Ectodermal cell (in vitro differentiated cells): ENCODE measurements at regions not wholly inside any gene's neighbourhood (a gene's known extent, or its start where the extent isn't known, plus 50 kb on each side); places are given as distances from the start of the nearest gene placed in this dataset.

ENCODE experiments used
- H3K27ac ChIP-seq: 2 replicates; pipeline ENCODE4 v1.7.0; 2013; ENCODE audit warnings: mild to moderate bottlenecking, low read depth, low read length; ENCODE audit not compliant: insufficient read depth, poor library complexity, severe bottlenecking
- H3K27me3 ChIP-seq: 2 replicates; pipeline ENCODE4 v1.7.0; 2013; ENCODE audit warnings: mild to moderate bottlenecking, low read length; ENCODE audit not compliant: insufficient read depth, control insufficient read depth, poor library complexity, severe bottlenecking
- H3K36me3 ChIP-seq: one replicate; pipeline ENCODE4 v1.7.0; 2013; ENCODE audit warnings: low read length; ENCODE audit not compliant: control insufficient read depth, insufficient read depth
- H3K4me1 ChIP-seq: one replicate; pipeline ENCODE4 v1.7.0; 2013; ENCODE audit warnings: low read length; ENCODE audit not compliant: control insufficient read depth, insufficient read depth
- H3K4me3 ChIP-seq: 2 replicates; pipeline ENCODE4 v1.7.0; 2013; ENCODE audit warnings: low read depth, low read length, control low read depth; ENCODE audit not compliant: insufficient read depth
- H3K9me3 ChIP-seq: 2 replicates; pipeline ENCODE4 v1.7.0; 2013; ENCODE audit warnings: mild to moderate bottlenecking, low read length, moderate library complexity; ENCODE audit not compliant: control insufficient read depth
- WGBS, 2 experiments: methylation state at CpG; one replicate each; pipeline ENCODE4 v1.1.7; 2013; ENCODE audit warnings: missing lambda C conversion rate in 2 of 2; 5-methylcytosine and 5-hydroxymethylcytosine counted together

DNA sequence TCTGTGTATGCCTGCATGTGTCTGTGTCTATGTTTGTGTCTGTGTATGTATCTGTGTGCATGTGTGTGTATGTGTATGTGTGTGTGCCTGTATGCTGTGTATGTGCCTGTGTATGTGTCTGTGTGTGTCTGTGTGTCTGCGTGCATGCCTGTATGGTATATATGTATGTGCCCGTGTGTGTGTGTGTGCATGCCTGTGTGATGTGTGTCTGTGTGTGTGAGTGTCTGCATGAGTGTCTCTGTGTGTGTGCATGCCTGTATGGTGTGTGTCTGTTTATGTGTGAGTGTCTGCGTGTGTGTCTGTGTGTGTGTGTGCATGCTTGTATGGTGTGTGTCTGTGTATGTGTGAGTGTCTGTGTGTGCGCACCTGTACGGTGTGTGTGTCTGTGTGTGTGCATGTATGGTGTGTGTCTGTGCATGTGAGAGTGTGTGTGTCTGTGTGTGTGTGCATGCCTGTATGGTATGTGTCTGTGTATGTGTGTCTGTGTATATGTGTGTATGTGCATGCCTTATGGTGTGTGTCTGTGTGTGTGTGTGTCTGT lies 137.1 kb upstream of the IRX2 start:
- H3K36me3 ChIP-seq, result no peaks in the 10 kb centered on the region
- no peaks in the 10 kb centered on the region for H3K27me3 ChIP-seq
- no peak overlapping the region for H3K27ac ChIP-seq
- no peaks in the 10 kb centered on the region for H3K4me1 ChIP-seq
- WGBS, 2 experiments, result 88 to 89% methylated on average over 5 of the region's 5 CpGs
- no peaks in the 10 kb centered on the region for H3K9me3 ChIP-seq
- no peak overlapping the region for H3K4me3 ChIP-seq

DNA sequence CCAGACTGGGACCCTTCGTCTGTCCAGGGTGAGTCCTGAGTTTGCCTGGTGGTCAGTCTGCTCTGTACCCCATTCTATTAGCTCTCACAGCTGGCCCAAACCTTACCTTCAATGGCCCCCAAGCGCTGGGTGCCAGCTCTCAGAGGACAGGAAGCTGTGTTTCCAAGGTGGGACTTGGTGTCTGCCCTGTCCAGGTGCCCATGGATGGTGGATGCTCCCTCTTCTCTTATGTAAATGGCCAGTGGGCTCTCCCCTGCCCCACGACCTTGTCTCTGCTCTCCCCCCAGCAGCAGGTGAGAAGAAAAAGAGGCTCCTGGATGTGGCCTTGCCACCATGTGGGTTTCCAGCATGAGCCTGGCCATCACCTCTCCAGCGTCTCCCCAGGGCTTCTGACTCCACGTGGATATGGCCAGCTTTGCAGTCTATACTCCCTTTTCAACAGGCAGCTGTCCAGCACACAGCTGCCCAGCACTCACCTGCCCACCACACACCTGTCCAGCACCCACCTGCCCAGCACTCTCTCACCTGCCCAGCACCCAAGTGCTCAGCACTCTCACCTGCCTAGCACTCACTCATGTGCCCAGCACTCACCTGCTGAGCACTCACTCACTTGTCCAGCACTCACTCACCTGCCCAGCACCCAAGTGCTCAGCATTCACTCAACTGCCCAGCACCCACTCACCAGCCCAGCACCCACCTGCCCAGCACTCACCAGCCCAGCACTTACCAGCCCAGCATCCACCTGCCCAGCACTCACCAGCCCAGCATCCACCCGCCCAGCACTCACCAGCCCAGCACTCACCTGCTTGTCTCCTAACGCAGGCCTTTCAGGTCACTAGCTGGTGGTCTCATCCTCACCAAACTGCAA lies 136.2 kb upstream of the IRX2 start:
- no peaks in the 10 kb centered on the region for H3K27me3 ChIP-seq
- no peak overlapping the region for H3K4me3 ChIP-seq
- no peaks in the 10 kb centered on the region for H3K4me1 ChIP-seq
- no peaks in the 10 kb centered on the region for H3K9me3 ChIP-seq
- no peak overlapping the region for H3K27ac ChIP-seq
- H3K36me3 ChIP-seq, result no peaks in the 10 kb centered on the region
- WGBS, 2 experiments, result 89 to 92% methylated on average over 7 of the region's 7 CpGs

GRCh38 chr5:2886531-2886930 lies 135.1 kb upstream of the IRX2 start:
- no peaks in the 10 kb centered on the region for H3K4me1 ChIP-seq
- 84 to 91% methylated on average over 3 of the region's 3 CpGs for WGBS, 2 experiments
- H3K9me3 ChIP-seq, result no peaks in the 10 kb centered on the region
- H3K27me3 ChIP-seq, result no peaks in the 10 kb centered on the region
- no peak overlapping the region for H3K27ac ChIP-seq
- no peak overlapping the region for H3K4me3 ChIP-seq
- no peaks in the 10 kb centered on the region for H3K36me3 ChIP-seq

GRCh38 chr5:2883771-2884170 lies 132.3 kb upstream of the IRX2 start:
- H3K4me1 ChIP-seq, result no peaks in the 10 kb centered on the region
- H3K27ac ChIP-seq, result no peak overlapping the region
- peaks cover 3% of the 10 kb centered on the region for H3K9me3 ChIP-seq
- WGBS, 2 experiments, result 88 to 93% methylated on average over 8 of the region's 8 CpGs
- H3K4me3 ChIP-seq, result no peak overlapping the region
- H3K27me3 ChIP-seq, result no peaks in the 10 kb centered on the region
- H3K36me3 ChIP-seq, result no peaks in the 10 kb centered on the region

DNA sequence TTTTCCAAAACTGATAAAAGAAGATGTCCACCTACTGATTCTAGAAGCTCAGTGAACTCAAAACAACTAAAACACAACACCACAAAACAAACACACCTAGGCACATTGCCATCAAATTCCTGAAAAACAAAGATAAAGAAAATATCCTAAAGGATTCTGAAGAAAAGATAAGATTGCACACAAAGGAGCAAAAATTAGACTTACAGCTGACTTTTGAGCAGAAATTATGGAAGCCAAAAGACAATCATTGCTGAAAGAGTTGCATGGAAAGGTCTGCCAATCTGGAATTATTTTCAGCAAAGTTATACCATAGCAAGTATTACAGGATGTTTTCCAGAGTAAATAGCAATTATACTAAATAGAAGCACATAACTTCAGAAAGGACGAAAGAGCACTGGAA lies 128.2 kb upstream of the IRX2 start:
- H3K4me1 ChIP-seq, result no peaks in the 10 kb centered on the region
- no peak overlapping the region for H3K27ac ChIP-seq
- no peaks in the 10 kb centered on the region for H3K27me3 ChIP-seq
- WGBS, 2 experiments, result 83% methylated on average over 1 of the region's 1 CpG; no CpG with 5 or more reads in 1 of the 2 experiments
- H3K9me3 ChIP-seq, result peaks cover 3% of the 10 kb centered on the region
- H3K36me3 ChIP-seq, result no peaks in the 10 kb centered on the region
- no peak overlapping the region for H3K4me3 ChIP-seq

GRCh38 chr5:2877522-2877921 lies 126.0 kb upstream of the IRX2 start:
- Histone ChIP-seq H3K4me3 (no peak overlapping the region), H3K27me3 (no peaks in the 10 kb centered on the region), H3K27ac (no peak overlapping the region), H3K9me3 (peaks cover 3% of the 10 kb centered on the region), H3K36me3 (no peaks in the 10 kb centered on the region), H3K4me1 (no peaks in the 10 kb centered on the region)
- WGBS, 2 experiments, result 90 to 91% methylated on average over 5 of the region's 5 CpGs

DNA sequence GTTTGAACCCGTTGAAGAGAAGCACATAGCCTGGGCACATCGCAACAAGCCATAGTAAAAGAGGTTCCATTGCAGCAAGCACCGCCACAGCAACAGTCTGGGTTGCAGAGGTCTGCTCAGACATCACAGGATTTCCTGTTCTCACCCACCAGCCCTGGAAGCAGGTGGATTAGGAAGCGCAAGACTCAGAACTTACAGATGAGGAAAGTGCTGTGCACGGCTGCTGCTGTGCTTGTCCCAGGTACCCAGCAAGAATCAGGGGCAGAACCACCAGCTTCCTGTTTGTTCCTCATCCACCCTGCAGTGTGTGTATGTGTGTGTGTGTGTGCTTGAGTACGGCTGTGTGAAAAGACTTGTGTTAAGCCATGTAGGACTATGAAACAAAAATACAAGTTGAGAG lies 124.7 kb upstream of the IRX2 start:
- H3K36me3 ChIP-seq, result no peaks in the 10 kb centered on the region
- H3K27me3 ChIP-seq, result no peaks in the 10 kb centered on the region
- no peak overlapping the region for H3K27ac ChIP-seq
- H3K4me3 ChIP-seq, result no peak overlapping the region
- peaks cover 3% of the 10 kb centered on the region for H3K9me3 ChIP-seq
- 93 to 96% methylated on average over 5 to 6 of the region's 6 CpGs for WGBS, 2 experiments
- H3K4me1 ChIP-seq, result no peaks in the 10 kb centered on the region

DNA sequence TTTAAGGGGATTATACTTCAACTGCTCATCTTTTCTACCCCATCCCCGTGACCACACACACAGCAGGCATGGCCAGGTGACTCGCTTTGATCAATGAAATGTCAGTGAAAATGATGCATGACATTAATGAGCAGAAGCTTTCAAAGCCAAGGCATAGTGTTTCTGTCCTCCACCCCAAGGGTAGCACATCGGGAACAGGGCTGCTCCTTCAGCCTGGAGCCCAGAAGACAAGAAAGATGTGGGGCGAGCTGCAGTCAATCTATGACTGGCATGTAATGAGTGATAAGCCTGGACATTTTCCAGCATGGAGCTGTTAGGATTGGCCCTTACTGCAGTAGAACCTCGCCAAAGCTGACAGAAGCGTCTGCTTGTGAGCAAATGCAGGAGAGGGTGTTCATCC lies 122.6 kb upstream of the IRX2 start:
- Histone ChIP-seq H3K27me3 (no peaks in the 10 kb centered on the region), H3K27ac (no peak overlapping the region), H3K36me3 (no peaks in the 10 kb centered on the region), H3K9me3 (peaks cover under 1% of the 10 kb centered on the region), H3K4me1 (no peaks in the 10 kb centered on the region), H3K4me3 (no peak overlapping the region)
- WGBS, 2 experiments, result 94 to 96% methylated on average over 6 of the region's 6 CpGs

DNA sequence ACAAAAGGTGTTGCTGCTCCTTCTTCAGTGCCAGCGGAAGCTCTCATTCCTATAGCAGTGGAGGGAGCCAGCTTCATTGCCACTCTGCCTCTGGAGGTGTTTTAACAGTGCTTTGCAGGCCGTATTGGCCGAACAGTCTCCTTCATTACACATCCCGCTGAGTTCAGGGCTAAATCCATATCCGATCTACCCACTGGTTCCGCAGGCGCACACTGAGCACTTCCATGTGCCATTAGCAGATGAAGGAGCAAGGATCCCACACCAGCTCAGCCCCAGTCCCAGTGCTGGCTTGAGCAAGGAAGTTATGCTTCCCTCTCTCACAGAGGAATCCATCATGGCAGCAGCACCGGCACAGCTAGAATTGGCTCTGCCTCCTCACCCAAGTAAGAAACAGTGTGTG lies 121.2 kb upstream of the IRX2 start:
- H3K9me3 ChIP-seq, result no peaks in the 10 kb centered on the region
- H3K27ac ChIP-seq, result no peak overlapping the region
- H3K36me3 ChIP-seq, result no peaks in the 10 kb centered on the region
- no peak overlapping the region for H3K4me3 ChIP-seq
- no peaks in the 10 kb centered on the region for H3K4me1 ChIP-seq
- WGBS, 2 experiments, result 93 to 97% methylated on average over 8 of the region's 8 CpGs
- H3K27me3 ChIP-seq, result no peaks in the 10 kb centered on the region

DNA sequence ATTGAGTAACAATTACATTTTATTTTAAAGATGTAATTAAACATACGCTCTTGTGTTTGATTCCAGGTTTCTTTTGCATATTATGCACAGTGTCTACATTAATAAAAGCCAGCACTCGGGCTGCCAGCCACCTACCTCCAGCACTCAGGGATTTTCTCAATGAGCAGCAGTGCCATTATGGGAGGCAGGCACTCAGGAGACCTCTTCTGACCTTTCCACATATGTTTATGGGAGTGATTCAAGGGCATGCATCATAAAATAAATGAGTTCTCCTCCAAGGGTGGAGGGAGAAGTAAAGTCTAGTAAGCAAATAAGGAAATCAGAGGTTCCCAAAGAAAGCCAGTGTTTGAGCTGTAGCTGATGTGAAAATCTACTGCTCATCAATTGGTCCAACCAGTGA lies 119.8 kb upstream of the IRX2 start:
- no peaks in the 10 kb centered on the region for H3K9me3 ChIP-seq
- H3K27ac ChIP-seq, result no peak overlapping the region
- 95 to 100% methylated on average over 2 of the region's 2 CpGs for WGBS, 2 experiments
- no peaks in the 10 kb centered on the region for H3K4me1 ChIP-seq
- H3K36me3 ChIP-seq, result no peaks in the 10 kb centered on the region
- H3K27me3 ChIP-seq, result no peaks in the 10 kb centered on the region
- H3K4me3 ChIP-seq, result no peak overlapping the region
